ENCODE measurements at regions not wholly inside any gene's neighbourhood (a gene's known extent, or its start where the extent isn't known, plus 50 kb on each side); places are given as distances from the start of the nearest gene placed in this dataset.

DNA sequence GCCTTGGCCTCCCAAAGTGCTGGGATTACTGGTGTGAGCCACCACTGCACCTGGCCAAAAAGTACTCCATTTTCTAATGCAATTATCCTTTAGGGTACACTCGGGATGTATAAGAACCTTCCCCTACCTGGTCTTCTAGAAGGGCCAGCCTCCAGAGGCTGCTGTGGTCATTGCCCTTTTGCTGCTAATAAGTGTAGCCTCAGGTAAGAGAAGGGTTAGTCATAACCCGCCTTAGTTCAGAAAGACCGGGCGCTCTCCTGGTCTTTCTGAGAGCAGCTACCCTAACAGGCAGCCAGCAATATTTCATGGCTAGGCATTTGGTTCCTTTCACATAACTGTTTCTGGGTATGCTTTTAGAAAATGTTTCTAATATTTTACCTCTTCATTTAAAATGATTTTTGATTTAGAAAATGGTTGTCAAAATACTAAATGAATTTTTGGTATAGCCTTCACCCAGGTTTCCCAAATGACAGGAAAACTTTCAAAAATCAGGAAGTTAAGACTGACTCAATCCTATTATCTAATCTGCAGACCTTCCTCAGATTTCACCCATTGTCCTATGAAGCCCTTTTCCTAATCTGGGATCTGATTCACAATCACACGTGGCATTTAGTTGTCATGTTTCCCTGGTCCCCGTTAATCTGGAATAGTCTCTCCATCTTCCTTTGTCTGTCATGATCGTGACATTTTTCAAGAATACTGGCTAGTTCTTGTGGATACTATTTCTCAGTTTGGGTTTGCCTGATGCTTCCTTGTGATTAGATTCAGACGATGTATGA, 479.0 kb downstream of the SIPA1L2 start:
- no peak overlapping the region for H3K27ac ChIP-seq
- TF ChIP-seq, protein P1, sequence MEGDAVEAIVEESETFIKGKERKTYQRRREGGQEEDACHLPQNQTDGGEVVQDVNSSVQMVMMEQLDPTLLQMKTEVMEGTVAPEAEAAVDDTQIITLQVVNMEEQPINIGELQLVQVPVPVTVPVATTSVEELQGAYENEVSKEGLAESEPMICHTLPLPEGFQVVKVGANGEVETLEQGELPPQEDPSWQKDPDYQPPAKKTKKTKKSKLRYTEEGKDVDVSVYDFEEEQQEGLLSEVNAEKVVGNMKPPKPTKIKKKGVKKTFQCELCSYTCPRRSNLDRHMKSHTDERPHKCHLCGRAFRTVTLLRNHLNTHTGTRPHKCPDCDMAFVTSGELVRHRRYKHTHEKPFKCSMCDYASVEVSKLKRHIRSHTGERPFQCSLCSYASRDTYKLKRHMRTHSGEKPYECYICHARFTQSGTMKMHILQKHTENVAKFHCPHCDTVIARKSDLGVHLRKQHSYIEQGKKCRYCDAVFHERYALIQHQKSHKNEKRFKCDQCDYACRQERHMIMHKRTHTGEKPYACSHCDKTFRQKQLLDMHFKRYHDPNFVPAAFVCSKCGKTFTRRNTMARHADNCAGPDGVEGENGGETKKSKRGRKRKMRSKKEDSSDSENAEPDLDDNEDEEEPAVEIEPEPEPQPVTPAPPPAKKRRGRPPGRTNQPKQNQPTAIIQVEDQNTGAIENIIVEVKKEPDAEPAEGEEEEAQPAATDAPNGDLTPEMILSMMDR (IDR thresholded peaks at IDR 0.05): no peak
- TF ChIP-seq ZFX (IDR thresholded peaks at IDR 0.05; ENCODE audit: borderline replicate concordance): no peak

DNA sequence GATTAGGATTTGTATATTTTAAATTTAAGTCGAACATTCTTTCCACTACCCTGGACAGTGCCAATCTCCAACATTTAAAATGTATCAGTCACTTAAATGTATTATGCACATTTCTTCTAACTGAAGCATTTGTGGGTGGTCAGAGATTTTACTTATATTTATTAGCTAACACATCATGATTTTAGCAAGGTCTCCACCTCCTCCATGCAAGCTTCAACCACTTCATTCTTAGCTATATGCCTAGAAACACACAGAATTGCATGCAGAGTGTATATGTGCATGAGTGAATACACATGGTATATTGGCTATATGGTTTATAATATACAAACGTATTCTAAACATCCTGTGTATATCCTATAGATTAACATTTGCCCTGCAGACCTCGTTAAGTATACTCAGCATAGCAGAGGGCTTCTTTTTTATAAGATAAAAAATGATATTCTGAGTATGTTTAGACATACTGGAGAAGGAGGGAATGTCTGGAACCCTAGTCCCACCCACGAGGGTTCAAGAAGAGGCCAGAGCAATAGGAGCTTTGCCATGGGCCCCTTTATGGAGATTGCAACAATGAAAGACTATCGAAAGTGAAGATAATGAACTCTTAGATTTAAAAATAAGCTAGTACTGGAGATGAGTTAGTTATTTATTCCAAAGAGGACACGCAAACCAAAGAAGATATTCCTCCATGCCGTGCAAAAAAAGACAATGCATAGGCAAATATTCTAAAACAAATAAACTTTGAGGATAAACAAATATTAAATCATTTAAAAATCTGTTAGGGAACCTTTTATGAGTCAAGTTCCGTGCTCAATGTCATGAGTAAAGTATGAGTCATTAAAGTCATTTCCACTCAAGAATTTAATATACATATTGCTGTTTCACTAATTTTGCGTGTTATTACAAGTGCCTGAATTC, 480.4 kb downstream of the SIPA1L2 start:
- no peak overlapping the region for H3K27ac ChIP-seq
- TF ChIP-seq, protein P1 (IDR thresholded peaks at IDR 0.05): no peak
- TF ChIP-seq ZFX (IDR thresholded peaks at IDR 0.05; ENCODE audit: borderline replicate concordance): no peak

DNA sequence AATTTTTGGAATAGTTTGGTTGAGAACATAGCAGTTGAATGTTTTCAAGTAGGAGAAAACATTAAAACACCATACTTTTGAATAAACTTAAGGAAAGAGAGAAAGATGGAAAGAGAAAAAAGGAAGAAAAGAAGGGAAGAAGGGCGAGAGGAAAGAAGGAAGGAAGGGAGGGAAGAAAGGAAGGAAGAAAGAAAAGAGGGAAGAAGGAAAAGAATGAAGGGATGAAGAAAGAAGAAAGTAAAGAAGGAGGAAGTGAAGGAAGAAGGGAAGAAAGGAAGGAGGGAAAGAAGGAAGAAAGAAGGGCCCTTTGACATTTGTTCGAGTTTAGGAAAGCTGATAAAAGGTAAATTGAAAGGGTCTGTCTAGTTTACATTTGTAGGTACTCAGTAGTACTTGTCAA, 482.7 kb downstream of the SIPA1L2 start:
- TF ChIP-seq, protein P1 (IDR thresholded peaks at IDR 0.05): no peak
- no peak for TF ChIP-seq ZFX (IDR thresholded peaks at IDR 0.05; ENCODE audit: borderline replicate concordance)
- H3K27ac ChIP-seq: no peak overlapping the region

DNA sequence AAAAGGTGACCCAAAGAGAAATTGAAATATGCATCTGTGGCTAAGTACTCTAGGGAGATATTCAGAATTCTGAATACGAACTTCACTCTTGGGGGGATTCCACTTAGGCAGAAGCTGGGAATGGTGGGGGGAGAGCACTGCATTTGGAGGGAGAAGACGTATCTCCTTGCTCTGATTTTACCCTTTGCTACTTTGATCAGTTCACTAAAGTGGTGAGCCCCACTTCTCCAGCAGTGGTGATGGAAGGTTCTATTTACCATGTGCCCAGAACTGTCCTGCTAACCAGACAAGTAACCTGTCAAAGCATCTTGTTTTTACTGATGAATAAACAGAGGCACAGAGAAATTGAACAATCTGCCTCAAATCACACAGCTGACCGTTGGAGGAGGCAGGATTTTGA, 483.4 kb downstream of the SIPA1L2 start:
- no peak for TF ChIP-seq ZFX (IDR thresholded peaks at IDR 0.05; ENCODE audit: borderline replicate concordance)
- TF ChIP-seq, protein P1 (IDR thresholded peaks at IDR 0.05): no peak
- no peak overlapping the region for H3K27ac ChIP-seq

DNA sequence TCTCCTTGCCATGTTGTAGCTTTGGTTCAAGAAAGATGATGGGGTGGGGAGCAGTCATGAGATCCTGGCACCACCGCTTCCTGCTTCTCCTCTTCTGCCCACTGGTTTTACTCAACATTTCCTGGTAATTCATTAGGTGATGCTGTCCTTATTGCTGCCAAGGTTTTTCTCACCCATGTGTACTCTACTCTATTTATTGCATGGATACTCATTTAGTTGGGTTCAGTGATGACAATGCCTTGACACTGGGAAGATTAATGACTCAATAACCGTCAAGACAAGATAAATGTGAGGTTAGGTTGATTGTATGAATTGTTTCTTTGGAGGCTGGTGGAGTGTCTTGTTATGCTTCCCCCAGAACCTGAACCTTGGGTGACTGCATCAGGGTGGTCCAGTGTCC, 484.2 kb downstream of the SIPA1L2 start:
- TF ChIP-seq ZFX (IDR thresholded peaks at IDR 0.05; ENCODE audit: borderline replicate concordance): no peak
- TF ChIP-seq, protein P1 (IDR thresholded peaks at IDR 0.05): no peak
- H3K27ac ChIP-seq: no peak overlapping the region

DNA sequence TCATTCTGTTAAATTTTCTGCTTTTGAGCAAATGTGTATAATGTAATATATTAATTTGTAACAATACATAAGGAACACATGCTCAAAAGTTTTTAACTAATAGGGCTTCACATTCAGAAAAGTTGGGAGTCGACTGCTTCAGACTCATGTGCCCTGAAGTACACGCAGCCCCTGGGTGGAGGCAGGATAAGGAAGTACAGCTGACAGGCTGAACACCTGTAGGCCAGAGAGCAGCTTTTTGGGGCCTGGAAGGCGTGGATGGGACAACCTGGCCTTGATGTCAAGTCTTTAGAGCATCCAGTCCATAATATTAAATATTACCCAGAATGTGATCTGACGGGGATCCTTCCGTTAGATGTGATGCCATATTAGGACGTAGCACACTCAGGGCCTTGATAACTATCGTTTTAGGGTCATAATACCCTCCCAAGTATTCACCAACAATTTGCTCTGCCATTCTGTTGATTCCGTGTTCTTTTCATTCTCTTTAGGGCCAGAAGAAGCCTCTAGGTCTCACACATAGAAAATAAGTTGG, 485.2 kb downstream of the SIPA1L2 start:
- TF ChIP-seq, protein P1 (IDR thresholded peaks at IDR 0.05): no peak
- TF ChIP-seq ZFX (IDR thresholded peaks at IDR 0.05; ENCODE audit: borderline replicate concordance): no peak
- no peak overlapping the region for H3K27ac ChIP-seq

Measured in 22Rv1 (cell line).